ENCODE measurements at regions not wholly inside any gene's neighbourhood (a gene's known extent, or its start where the extent isn't known, plus 50 kb on each side); places are given as distances from the start of the nearest gene placed in this dataset.
A peak's percentile ranks its signal among the peaks of the same experiment; 100 is the strongest.
"Not testable (repeated sequence)": the region's sequence is repeated elsewhere in the genome, so short reads cannot be mapped to it uniquely, and the experiment has no call there.

DNA sequence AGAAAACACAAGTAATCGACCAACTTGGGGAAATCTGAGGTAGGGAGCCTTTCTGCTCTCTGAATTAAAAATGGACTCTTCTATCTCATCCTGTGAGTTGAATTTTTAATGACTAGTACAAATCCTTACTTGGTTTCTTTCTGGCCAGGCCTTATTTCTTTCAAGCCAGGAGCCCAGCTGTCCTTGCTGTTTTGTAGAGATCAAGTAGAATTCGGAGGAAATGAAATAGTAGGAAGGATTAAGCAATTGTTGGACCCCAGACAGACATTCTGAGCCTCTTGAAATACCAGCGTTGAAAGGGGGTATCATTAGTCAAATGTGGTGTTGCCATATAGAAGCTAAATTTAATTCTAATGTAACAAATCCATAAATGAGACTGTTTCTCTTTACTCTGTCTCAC, 53.7 kb upstream of the SMIM15 start:
- DNase-seq, result no peak

DNA sequence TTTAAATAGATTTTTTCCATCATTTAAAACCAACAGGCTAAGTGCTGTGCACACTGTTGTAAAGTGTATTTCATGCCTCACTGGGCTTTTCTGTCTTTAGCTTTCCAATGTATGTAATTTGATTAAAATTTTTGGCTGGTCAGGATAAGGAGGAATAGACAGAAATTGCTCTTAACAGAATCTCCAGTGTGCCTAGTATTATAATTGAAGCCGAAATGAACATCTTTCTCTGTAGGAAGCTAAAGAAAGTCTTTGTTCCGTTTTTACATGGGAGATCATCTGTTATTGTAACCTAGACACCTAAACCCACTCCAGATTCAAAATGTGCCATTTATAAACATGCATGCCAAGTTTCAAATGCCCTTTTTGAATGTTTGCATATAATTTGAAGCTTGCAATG, 54.5 kb upstream of the SMIM15 start:
- DNase-seq, result no peak

DNA sequence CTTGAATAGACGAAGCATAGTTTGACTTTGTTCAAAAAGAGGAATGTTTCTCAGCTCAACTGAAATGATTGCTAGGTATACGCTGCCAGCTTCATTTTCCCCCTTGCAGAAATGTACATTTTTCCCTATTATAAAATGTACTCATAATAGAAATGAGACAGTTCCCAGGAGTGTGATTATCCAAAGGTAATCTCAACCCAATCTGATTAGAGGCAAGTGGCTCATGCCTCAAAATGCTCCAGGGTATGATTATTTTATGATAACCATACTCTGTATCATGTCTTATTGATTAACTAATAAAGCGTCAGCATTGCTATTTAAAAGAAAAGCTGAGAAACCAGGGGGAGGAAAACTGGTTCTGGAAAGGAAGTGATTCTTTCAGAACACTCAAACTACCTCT, 54.9 kb upstream of the SMIM15 start:
- no peak for DNase-seq

DNA sequence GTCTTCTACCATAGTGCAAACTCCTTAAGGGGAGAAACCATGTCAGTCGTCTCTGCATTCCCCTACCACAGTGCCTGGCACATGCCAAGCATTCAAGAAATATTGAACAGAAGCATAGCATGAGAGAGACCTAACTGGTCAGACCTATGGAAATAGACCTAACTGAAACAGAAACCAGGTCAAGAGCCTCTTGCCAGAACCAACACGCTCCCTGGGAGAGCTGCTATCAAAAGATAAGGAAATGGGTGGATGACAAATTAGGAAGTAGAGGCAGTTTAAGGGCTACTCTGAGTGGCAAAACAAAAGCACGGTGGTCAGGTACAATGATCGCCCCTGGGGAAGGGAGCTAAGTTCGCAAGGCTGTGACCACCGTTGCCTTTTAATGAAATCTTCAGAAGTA, 66.0 kb upstream of the SMIM15 start:
- no peak for DNase-seq

DNA sequence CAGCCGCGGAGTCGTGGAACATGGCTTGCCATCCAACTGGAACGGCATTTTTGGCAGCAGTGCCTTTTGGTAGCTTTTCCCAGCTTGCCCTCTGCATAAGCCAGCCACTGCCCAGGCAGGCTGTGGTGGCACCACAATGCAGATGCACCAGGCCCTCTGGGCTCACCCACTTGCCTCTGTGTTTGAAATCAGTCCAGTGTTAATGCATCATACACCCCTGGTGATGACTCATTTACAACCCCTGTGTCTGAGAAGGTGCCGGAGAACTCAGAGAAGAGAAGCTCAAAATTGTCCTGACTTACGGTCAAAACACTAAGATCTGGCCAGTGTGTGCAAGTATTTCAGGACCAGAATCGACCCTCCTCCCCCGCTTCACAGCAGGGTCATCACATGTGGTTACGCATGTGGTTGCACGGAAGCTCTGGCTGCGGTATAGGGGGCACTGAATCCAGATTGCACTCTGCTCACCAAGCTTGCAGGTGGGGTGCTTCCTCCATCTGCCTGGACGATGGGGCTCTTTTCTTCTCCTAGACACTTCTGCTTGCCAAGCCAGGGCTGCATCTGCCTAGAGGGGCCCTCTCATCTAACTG, 66.5 kb upstream of the SMIM15 start:
- no peak for DNase-seq

DNA sequence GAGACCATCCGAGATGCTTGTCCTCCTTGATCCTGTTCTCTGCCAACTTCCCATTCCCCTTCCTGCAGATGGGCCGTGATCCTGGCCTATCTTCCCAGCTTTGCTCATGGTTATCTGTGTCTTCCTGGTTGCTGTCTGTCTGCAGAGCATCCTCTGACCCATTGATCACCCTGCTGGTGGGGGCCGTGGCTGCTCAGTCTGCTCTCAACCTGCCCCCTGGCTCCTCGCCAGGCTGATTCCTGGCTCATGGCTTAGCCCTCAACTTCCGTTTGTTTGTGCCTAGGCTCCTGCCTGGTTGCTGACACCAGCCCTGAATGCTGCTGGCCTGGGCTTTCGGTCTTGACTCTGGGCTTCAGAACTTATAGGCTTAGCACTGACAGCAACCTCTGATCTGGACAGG, 67.1 kb upstream of the SMIM15 start:
- DNase-seq, result no peak

DNA sequence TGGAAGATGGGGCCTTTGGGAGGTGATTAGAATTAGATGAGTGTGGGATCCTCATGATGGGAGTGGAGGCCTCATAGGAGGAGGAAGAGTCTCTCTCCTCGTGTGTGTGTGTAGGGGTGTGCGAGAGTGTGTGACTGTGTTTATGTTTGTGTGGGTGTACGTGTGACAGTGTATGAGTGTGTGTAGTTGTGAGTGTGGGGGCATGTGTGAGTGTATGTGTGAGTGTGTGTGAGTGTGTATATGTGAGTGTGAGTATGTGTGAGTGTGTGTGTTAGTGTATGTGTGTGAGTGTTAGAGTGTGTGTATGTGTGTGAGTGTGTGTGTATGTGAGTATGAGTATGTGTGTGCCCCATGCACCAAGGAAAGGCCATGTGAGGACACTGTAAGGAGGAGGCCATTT, 68.2 kb upstream of the SMIM15 start:
- DNase-seq, result no peak

DNA sequence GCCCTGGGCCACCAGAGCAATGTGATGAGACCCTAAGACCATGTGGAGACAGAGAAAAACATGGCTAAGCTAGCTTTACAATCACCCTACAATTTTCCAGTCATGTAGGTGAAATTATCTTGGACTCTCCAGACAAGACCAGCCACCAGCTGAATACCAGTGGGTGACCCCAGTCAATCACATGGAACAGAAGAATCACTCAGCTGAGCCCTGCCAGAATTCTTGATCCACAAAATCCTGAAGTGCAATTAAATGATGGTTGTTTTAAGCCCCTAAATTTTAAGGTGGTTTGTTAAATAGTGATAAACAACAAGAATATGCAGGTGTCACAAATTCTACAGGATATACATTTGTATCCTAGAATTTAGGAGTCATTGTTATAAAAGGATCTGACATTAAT, 69.5 kb upstream of the SMIM15 start:
- DNase-seq, result no peak

DNA sequence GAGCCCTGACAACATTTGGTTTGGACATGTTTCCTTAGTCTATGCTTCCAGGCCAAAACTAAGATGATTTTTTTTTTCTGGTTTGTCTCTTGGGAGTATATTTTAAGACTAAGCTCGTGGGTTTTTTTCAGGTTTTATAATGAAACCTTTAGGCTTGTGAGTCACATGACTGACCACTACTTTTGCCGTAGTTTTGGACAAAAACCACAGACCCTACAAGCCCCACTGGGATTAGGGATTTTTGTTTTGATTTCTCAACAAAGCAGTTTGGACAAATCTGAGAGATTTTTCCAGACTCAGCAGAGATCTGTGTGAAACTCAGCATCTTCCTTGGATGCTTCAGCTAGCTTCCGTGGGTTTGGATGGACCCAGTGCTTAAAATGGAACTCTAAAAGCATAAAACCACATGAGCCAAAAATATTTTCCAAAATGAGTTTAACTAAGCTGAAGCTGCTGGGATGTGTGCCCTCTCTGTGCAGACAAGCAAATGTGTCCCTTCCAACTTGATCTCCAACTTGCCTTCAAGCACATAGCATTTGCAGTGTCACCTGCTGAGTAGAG, 70.3 kb upstream of the SMIM15 start:
- DNase-seq, result no peak

DNA sequence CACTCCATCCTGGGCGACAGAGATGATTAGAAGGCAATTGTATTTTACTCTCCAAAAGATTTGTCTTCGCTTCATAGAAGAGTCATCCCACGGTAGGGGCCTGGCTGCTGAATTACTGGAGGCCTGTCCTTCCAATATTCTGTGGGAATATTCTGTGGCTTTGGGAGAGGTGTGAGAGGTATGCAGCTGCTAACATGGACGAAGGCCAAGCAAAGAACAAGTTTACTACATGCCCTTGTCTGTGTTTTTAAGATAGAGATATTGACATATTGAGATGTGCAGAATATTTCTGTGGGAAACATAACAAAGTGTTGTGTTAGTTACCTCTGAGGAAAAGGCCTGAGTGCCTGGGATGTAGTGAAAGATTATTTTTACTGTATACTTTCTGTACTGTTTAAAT, 71.8 kb upstream of the SMIM15 start:
- DNase-seq, result no peak

DNA sequence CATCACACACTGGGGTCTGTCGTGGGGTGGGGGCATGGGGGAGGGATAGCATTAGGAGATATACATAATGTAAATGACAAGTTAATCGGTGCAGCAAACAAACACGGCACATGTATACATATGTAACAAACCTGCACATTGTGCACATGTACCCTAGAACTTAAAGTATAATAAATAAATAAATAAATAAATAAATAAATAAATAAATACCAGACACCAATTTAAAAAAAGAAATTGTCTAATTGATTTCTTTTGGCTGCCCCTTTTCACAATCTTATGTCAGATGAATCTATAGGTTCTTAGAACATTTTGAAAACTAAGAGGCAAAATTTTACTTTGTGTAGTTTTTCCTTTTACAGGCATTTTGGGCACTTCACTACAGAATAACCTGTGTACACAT, 74.4 kb upstream of the SMIM15 start:
- DNase-seq, result not testable (repeated sequence)

DNA sequence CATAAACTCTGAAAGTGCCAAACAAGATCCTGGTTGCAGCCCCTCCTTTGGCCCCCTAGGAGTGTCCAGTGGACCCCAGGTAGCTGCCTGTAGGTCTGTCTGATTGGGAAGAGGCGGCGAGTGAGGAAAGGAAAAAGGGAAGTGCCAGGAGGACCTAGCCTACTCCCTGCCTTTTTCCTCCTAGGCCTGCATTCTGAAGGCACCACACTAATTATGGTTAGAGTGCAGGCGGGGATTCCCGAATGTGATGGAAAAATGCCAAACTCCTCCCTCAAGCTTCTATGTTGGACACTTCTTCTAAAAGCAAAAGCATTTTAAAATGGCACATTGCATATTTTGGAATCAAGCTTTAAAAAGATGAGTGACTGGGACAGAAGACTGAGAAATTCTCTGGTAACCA, 83.2 kb upstream of the SMIM15 start:
- peak; percentile 21 for DNase-seq

DNA sequence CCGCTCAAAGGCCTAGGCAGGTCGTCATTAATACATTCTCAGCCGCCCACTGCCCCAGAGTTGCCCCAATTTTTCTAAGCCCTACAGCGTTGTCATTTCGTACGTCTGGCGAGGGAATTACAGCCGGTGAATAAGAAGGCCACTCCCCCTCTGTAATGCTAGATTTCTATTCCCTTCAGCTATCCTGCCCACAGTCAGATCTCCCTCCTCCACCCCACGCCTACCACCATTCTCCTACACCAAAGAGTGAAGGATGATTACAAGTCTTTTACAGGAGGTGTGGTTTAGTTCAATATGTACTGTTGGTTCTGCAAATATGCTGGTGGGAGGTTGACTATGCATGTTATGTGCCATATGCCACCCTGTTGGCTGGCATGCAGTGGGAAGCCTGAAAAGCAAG, 83.7 kb upstream of the SMIM15 start:
- no peak for DNase-seq

DNA sequence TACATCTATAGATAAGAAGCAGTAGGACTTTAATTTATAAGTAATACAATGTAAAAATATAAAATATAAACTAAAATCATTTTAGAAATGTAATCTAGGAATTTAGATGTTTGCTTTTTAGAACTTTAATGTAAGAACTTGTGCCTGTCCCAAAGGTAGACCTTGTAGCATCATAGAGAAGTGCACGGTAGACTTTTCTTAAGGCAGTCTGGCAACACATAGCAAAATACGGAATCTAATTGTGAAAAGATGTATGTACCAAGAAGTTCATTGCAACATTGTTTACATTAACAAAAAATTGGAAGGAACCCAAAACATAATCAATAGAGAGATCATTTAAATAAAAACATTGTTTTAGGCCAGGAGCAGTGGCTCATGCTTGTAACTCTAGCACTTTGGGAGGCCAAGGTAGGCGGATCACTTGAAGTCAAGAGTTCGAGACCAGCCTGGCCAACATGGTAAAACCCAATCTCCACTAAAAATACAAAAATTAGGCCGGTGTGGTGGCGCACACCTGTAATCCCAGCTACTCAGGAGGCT, 84.6 kb upstream of the SMIM15 start:
- DNase-seq, result no peak

DNA sequence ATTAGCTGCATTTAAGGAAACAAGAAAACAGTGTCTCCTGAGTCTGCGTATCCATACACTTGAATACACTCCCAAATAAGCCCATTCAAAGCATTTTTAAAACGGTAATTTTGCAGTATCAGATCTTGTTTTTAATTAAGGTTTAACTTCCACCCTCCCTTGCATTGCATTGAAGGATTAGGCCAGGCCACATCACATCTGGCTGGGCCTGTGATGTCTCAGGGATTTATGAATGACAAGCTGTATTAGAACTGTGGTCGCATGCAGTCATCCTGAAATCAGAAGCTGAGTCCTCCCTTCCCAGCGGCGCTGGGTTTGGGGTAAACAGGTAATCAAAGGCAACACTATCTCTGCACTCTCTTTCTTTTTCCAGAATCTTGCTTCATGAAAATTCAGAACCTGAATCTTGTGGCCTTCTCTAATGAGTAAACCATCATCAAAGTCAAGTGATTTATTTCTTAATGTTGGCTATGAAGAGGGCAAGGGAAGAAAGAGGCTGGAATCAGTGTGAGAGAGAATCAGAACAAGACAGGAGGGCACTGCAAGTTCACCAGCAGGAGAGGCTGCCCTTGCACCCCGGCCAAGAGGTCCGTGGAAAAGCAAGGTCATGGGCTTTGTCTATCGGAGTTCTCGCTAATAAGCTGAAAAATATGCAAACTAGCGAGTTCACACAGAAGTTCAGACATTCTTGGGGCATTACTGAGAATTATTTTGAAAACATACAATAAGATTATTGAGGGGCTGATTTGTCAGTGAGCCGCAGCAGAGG, 80.0 kb upstream of the ZSWIM6 start:
- no peak for DNase-seq

DNA sequence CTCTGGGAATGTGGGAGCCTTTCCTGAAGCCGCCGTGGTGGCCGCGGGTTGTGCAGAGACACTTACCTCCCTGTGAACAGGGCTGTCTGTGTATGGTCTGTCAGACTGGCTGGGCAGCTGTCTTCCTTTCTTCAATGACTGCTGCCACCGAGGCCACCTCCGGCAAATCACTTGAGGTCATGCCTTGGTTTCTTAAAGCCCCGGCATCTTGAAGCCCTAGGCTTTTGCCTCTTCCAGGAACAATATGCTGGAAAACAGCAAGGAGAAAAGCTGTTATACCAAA, 79.5 kb upstream of the ZSWIM6 start:
- no peak for DNase-seq

DNA sequence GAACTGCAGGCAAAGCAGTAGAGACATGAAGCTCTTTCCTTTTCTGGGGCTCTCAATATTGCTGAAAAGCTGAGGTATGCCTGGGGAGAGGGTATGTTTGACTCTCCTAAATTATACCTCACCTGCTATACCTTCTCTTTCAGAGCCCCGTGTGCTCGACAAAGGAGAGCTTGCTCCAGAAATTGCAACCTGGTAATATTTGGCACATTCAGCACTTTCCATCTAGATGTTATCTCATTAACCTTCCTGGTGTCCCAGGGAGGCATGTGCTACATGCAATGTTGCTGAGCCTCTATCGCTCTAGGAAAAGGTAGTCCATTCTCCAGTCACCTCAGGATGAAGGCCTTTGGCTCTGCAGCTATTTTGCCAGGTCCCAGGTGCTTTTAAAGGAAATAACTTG, 78.5 kb upstream of the ZSWIM6 start:
- no peak for DNase-seq

DNA sequence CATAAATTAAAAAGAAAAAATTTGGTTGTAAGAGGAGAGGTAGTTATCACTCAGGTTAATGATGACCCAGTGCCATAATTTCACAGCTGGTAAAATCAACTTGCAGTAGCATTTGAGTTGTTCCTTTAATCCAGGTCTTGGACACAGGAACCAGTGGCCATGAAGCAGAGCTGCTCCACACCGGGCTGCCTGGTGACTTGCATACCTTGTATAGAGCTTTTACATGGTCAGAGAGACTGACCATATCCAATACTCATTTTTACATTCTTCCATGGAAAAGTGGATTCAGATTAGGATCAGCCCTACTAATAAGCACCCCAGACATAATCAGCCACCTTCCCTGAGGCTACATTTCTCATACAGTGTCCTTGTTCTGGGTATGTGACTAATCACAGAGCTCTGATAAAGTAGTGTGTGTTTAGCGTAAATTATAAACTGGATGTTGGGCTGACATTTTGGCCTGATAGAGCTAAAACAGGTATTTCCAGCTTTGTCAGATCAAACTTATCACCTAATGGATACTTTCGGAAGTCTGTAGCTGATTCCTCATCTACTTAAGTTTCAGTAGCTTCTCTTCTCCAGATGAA, 77.0 kb upstream of the ZSWIM6 start:
- DNase-seq, result no peak

DNA sequence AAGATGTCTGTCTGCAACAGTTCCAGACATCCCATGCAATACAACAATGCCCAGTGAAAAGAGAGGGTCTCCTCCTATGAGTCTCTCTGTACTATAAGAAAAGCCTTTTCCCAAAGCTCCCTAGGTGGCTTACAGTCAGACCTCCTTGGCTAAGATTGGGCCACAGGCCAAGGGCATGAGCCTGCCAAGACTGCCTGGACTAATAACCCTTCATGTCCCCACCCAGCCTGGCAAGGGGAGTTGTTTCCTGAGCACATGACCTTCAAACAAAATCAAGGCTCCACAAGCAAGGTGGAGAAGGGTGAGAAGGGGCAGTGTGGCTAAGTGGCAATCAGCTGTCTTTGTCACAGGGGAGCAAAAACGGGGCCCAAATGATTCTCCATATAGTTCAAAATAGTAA, 75.6 kb upstream of the ZSWIM6 start:
- DNase-seq, result no peak

DNA sequence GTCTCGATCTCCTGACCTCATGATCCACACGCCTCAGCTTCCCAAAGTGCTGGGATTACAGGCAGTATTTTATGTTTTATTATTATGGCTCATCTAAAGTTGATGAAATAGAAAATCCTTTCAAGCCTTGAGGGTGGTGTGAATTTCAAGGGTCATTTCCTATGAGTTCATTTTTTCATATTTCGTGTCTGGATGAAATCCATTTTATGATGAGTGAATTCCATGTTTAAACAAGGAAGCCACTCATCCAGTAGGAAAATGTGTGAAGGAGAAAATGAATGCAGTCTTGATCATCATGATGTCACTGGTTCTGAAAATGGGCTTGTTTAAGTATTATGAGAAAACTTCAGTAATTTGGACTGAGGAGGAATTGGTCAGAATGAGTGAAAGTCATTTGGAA, 74.6 kb upstream of the ZSWIM6 start:
- DNase-seq, result no peak

DNA sequence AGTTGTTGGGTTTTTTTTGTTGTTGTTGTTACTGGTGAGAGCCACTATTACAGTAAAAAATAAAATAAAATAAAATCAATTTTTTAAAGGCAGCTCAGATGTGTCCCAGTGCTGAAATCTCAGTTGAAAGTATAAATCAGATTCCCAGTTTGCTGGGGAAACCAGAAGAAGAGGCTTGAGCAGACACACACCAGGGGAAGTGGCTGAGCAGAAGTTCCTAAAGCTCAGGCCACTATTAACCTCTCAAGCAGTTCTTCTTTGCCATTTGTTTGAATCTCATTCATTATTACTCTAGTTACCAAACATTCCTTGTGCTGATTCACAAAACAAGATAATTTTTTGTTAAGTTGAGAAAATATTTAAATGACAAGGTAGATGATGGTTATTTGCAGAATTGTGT, 70.9 kb upstream of the ZSWIM6 start:
- DNase-seq, result no peak

DNA sequence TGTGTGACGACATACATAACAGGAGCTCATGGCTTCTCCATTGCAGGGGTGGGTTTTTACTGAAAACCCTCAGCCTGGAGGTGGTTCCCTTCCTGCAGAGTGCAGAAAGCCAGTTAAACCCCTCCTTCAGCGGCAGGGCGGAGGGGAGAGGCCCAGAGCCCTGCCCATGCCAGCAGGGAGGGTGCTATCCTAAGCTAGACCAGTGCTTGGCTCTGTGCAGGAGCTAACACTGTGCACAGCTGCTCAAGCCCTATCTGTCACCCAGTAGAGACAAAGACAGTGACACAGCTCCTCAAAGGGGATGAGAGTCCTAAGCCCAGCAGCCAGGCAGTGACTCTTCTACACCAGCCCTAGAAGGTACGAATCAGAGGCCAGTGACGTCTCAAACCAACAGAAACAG, 70.0 kb upstream of the ZSWIM6 start:
- DNase-seq, result no peak

DNA sequence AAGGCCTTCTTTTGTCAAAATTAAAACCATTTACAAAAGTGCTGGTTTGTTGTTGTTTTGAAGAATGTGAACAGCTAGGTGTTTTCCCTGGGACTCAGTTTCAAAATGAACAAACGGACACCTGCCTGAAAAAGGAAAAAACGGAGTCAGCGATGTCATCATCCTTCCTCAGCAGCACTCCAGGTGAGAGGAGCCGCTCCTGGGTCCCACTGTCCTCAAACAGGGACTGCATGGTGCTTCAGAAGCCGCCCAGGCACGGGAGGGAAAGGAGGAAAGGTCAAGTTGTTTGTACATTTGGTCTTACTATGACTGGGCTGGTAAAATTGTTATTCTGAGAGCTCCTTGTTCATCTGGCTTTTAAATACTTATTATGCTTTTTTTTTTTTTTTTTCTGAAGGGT, 69.0 kb upstream of the ZSWIM6 start:
- no peak for DNase-seq

DNA sequence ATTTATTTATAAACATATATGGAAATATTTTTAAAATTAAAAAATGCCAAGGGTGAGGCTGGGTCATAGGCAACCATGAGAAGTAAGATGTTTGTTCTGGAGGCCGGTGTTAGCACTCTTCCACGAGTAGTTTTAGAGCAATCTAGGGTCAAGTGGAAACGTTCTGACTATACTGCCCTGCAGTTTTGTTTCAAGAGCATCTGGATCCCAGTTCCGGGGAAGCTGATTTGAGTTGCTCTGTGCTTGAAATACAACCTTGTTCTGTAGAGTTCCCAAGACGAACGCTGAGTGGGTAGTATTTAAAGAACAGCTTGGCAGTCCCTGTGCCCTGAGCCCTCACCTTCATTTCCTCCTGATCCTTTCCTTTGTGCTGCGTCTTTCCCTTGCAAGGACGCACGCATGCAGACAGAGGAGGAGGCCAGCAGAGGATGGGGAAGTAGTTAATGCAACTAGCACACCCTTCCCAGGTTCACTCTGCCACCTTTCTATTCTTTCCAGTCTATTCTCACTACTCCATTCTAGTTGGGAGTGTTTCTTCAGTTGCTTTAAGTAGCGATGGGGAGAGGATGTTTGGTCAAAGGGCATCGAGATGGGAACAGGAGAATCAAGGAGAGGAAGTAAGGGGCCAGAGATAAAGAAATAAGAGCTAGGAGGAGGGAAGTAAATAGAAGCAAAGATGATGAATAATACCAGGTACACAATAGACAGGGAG, 68.3 kb upstream of the ZSWIM6 start:
- no peak for DNase-seq

Measured in inflammatory macrophage treated with lipopolysaccharide for 4 hours (primary cell).